ENCODE measurements at regions not wholly inside any gene's neighbourhood (a gene's known extent, or its start where the extent isn't known, plus 50 kb on each side); places are given as distances from the start of the nearest gene placed in this dataset.

GRCh38 chr10:23723796-23724195 is 284.9 kb downstream of the OTUD1 start:
- no peak for TF ChIP-seq SIN3A (IDR thresholded peaks at IDR 0.05; ENCODE audit: low read depth, low read length)
- TF ChIP-seq NFIC (IDR thresholded peaks at IDR 0.05; ENCODE audit: low read depth, low read length): no peak
- no peak for TF ChIP-seq GABPA (IDR thresholded peaks at IDR 0.05; ENCODE audit: low read depth)
- no peak for TF ChIP-seq ETV6 (conservative IDR thresholded peaks at IDR 0.05 in 1 of 2, IDR thresholded peaks at IDR 0.05 in 1 of 2; ENCODE audit: borderline replicate concordance in 1 of 2, low read depth in 1 of 2)
- no peak for TF ChIP-seq CTCF (IDR thresholded peaks at IDR 0.05 in 2 of 3, conservative IDR thresholded peaks at IDR 0.05 in 1 of 3; ENCODE audit: control insufficient read depth in 2 of 3, extremely low read depth in 1 of 3, insufficient read depth in 1 of 3, low read depth in 3 of 3, low read length in 3 of 3)
- no peak for TF ChIP-seq FOS (IDR thresholded peaks at IDR 0.05; ENCODE audit: borderline replicate concordance, extremely low read depth, insufficient read length)
- TF ChIP-seq SP1 (IDR thresholded peaks at IDR 0.05; ENCODE audit: low read depth, low read length): no peak
- no peak for TF ChIP-seq SREBF2 (IDR thresholded peaks at IDR 0.05; ENCODE audit: low read length)
- TF ChIP-seq CEBPB (IDR thresholded peaks at IDR 0.05; ENCODE audit: borderline replicate concordance in 1 of 2, low read depth in 2 of 2, low read length in 2 of 2): no peak

Measured in GM12878 (cell line).